Thyroid gland (tissue), 4 donors: ENCODE measurements at regions not wholly inside any gene's neighbourhood (a gene's known extent, or its start where the extent isn't known, plus 50 kb on each side); places are given as distances from the start of the nearest gene placed in this dataset.

Source experiments
- DNase-seq, 2 donors: peaks; one replicate each; pipeline ENCODE4 v3.0.0-alpha.2; 2019
- H3K27ac ChIP-seq, 3 donors: fragments of 200-600 bp; sonication (generic); 1 replicate in 2 of 3; 2 replicates in 1 of 3; pipeline ENCODE4 v1.5.1; 2016 to 2019; ENCODE audit warnings: mild to moderate bottlenecking in 1 of 3, moderate library complexity in 1 of 3
- H3K27me3 ChIP-seq: fragments of 200-600 bp; sonication (generic); one replicate; pipeline ENCODE4 v1.5.1; 2019
- H3K36me3 ChIP-seq, 2 donors: fragments of 200-600 bp; sonication (generic); one replicate each; pipeline ENCODE4 v1.5.1; 2016 to 2019
- H3K4me1 ChIP-seq, 2 donors: fragments of 200-600 bp; sonication (generic); one replicate each; pipeline ENCODE4 v1.5.1; 2017 to 2019
- H3K4me3 ChIP-seq, 3 donors: fragments of 200-600 bp; sonication (generic); replicated peaks in 1 of 3; 1 replicate in 2 of 3; 2 replicates in 1 of 3; pipeline ENCODE4 v1.5.1; 2016; ENCODE audit warnings: mild to moderate bottlenecking in 1 of 3
- H3K9me3 ChIP-seq: fragments of 200-600 bp; sonication (generic); one replicate; pipeline ENCODE4 v1.5.1; 2017
- POLR2A ChIP-seq, 2 donors: fragments of 450-650 bp; IDR thresholded peaks; one replicate each; pipeline ENCODE4 v1.6.1; 2017; ENCODE audit warnings: antibody characterized with exemption in 2 of 2, mild to moderate bottlenecking in 2 of 2, moderate library complexity in 1 of 2
- WGBS, 2 donors: methylation state at CpG; one replicate each; pipeline ENCODE4 v1.1.5; 2017; 5-methylcytosine and 5-hydroxymethylcytosine counted together
- intact Hi-C: fragments of 100-400 bp; cut with DNase I; formaldehyde crosslinking; loops from one replicate; pipeline ENCODE4 v1.15.1; 2023
- TF ChIP-seq, protein P1 (sequence below), 6 experiments: fragments of 200-600 bp in 3 of 6; fragments of 450-650 bp in 3 of 6; sonication (generic) in 3 of 6; IDR thresholded peaks; one replicate each; pipeline ENCODE4 v1.5.1; 2016 to 2019; ENCODE audit warnings: antibody characterized with exemption in 6 of 6, mild to moderate bottlenecking in 2 of 6, inconsistent platforms in 1 of 6, moderate library complexity in 1 of 6

DNA sequence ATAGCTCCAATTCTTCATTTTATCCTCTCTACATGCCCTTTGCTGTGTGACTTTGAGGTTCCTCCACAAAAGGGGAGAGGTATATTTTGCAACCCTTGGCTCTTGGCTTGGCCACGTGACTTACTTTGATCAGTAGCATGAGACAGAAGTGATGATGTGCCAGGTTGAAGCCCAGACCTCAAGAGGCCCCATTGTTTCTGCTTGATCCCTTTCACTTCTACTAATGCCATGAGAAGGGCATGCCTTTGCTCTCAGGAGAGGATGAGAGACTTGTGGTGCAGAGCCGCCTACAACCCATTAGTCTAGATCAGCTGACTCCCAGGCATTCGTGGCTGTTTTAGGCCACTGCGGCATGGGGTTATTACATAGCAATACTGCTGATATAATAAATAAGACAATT is 356.2 kb upstream of the SALL1 start:
- Histone ChIP-seq H3K36me3 (no peaks in the 10 kb centered on the region), H3K9me3 (no peaks in the 10 kb centered on the region), H3K4me3 (no peak overlapping the region), H3K27me3 (no peaks in the 10 kb centered on the region), H3K27ac (peak overlapping the region; percentile 36 to 54 (median 50)), H3K4me1 (no peaks in the 10 kb centered on the region)
- TF ChIP-seq, protein P1, sequence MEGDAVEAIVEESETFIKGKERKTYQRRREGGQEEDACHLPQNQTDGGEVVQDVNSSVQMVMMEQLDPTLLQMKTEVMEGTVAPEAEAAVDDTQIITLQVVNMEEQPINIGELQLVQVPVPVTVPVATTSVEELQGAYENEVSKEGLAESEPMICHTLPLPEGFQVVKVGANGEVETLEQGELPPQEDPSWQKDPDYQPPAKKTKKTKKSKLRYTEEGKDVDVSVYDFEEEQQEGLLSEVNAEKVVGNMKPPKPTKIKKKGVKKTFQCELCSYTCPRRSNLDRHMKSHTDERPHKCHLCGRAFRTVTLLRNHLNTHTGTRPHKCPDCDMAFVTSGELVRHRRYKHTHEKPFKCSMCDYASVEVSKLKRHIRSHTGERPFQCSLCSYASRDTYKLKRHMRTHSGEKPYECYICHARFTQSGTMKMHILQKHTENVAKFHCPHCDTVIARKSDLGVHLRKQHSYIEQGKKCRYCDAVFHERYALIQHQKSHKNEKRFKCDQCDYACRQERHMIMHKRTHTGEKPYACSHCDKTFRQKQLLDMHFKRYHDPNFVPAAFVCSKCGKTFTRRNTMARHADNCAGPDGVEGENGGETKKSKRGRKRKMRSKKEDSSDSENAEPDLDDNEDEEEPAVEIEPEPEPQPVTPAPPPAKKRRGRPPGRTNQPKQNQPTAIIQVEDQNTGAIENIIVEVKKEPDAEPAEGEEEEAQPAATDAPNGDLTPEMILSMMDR (IDR thresholded peaks at IDR 0.05) = no peak
- no peak for TF ChIP-seq POLR2A (IDR thresholded peaks at IDR 0.05)
- DNase-seq = peak; percentile 70 to 74
- intact Hi-C loops = no loop called here
- WGBS, 2 donors = 31 to 36% methylated on average over 4 of the region's 4 CpGs

GRCh38 chr16:51500306-51500705 is 349.2 kb upstream of the SALL1 start:
- H3K4me3 ChIP-seq = no peak overlapping the region
- TF ChIP-seq, protein P1 (IDR thresholded peaks at IDR 0.05) = no peak
- TF ChIP-seq POLR2A (IDR thresholded peaks at IDR 0.05) = no peak
- H3K27ac ChIP-seq = no peak overlapping the region
- no peaks in the 10 kb centered on the region for H3K4me1 ChIP-seq
- H3K27me3 ChIP-seq = no peaks in the 10 kb centered on the region
- intact Hi-C loops = no loop called here
- no peak for DNase-seq
- H3K36me3 ChIP-seq = no peaks in the 10 kb centered on the region
- no peaks in the 10 kb centered on the region for H3K9me3 ChIP-seq
- 68 to 71% methylated on average over 1 of the region's 1 CpG for WGBS, 2 donors

DNA sequence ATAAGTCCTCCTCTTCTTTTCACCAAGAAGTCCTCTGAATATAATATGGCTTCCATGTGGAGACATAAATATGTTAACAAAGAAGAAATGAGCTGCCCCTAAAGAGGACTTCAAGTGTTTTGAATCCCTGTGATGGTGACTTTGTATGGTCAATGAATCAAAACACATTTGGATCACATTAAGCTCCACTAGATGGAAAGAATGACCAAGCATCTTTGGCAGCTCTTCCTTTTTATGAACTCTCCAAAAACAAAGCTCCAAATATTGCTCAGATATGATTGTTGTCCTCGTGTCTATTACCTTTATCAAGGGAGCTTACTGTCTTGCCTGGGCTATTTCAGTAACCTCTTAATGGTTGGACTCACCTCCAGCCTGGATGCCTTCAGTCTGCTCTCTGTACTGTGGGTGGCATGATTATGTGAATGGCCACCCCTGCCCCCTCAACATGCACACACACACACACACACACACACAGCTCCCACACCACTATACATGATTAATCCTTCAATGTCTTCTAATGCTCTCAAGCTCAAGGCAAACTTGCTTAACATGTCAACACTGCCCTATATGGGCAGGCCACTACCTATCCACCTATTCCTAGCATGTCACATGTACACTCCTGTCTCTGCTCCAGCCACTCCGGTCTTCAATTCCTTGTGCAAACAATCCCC is 346.6 kb upstream of the SALL1 start:
- H3K27ac ChIP-seq = no peak overlapping the region
- H3K4me1 ChIP-seq = no peaks in the 10 kb centered on the region
- DNase-seq = no peak
- WGBS, 2 donors = 62 to 74% methylated on average over 2 of the region's 2 CpGs
- no peaks in the 10 kb centered on the region for H3K36me3 ChIP-seq
- H3K9me3 ChIP-seq = no peaks in the 10 kb centered on the region
- intact Hi-C loops = no loop called here
- TF ChIP-seq POLR2A (IDR thresholded peaks at IDR 0.05) = no peak
- TF ChIP-seq, protein P1 (IDR thresholded peaks at IDR 0.05) = no peak
- H3K27me3 ChIP-seq = no peaks in the 10 kb centered on the region
- H3K4me3 ChIP-seq = no peak overlapping the region

DNA sequence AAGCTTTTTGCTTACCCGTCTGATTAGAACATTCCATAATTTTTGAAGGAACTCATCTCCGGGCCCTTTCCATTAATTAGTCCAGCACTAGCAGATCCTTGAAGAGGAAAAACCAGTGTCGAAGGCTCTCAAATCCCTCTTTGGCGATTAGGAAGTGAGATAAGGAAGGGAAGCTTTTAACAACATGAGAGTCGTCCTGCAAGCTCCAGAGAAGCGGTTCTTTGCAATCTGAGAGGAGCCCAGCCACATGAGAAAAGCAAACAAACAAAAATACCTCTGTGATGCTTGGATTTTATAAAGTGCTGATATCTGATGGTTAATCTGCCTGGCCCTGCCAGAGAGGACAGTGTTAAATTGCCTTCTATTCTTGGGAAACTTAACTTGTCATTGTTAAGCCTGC is 339.8 kb upstream of the SALL1 start:
- H3K4me1 ChIP-seq = peaks cover 0 to 4% of the 10 kb centered on the region in 2 donors
- no peaks in the 10 kb centered on the region for H3K36me3 ChIP-seq
- DNase-seq = no peak
- H3K4me3 ChIP-seq = no peak overlapping the region
- H3K27me3 ChIP-seq = no peaks in the 10 kb centered on the region
- 20 to 31% methylated on average over 6 of the region's 6 CpGs for WGBS, 2 donors
- intact Hi-C loops = no loop called here
- H3K27ac ChIP-seq = no peak overlapping the region
- TF ChIP-seq, protein P1 (IDR thresholded peaks at IDR 0.05) = no peak
- TF ChIP-seq POLR2A (IDR thresholded peaks at IDR 0.05) = no peak
- H3K9me3 ChIP-seq = no peaks in the 10 kb centered on the region

- no peak for TF ChIP-seq POLR2A (IDR thresholded peaks at IDR 0.05)
- TF ChIP-seq, protein P1 (IDR thresholded peaks at IDR 0.05) = no peak
- H3K36me3 ChIP-seq = no peaks in the 10 kb centered on the region
- no peaks in the 10 kb centered on the region for H3K27me3 ChIP-seq
- WGBS, 2 donors = 84 to 89% methylated on average over 2 of the region's 2 CpGs
- no peaks in the 10 kb centered on the region for H3K9me3 ChIP-seq
- H3K27ac ChIP-seq = no peak overlapping the region
- DNase-seq = no peak
- intact Hi-C loops = no loop called here
- H3K4me1 ChIP-seq = peaks cover 0 to 4% of the 10 kb centered on the region in 2 donors
- H3K4me3 ChIP-seq = no peak overlapping the region
These were observed 336.8 kb upstream of the SALL1 start for GRCh38 chr16:51487880-51488279.
